WERI-Rb-1 (cell line): ENCODE measurements at regions not wholly inside any gene's neighbourhood (a gene's known extent, or its start where the extent isn't known, plus 50 kb on each side); places are given as distances from the start of the nearest gene placed in this dataset.

Experiments
- DNase-seq: peaks from one replicate; pipeline ENCODE4 v3.0.0-alpha.2; 2020
- H3K27ac ChIP-seq: fragments of 250-450 bp; sonication (Bioruptor Pico); 2 replicates; pipeline ENCODE4 v1.5.1; 2020; ENCODE audit warnings: mild to moderate bottlenecking, moderate library complexity
- H3K27me3 ChIP-seq: fragments of 250-450 bp; sonication (Bioruptor Pico); 2 replicates; pipeline ENCODE4 v1.5.1; 2021; ENCODE audit warnings: mild to moderate bottlenecking, low read depth, moderate library complexity; ENCODE audit not compliant: insufficient read depth, severe bottlenecking
- H3K36me3 ChIP-seq: fragments of 250-450 bp; sonication (Bioruptor Pico); 2 replicates; pipeline ENCODE4 v1.5.1; 2020; ENCODE audit warnings: mild to moderate bottlenecking, moderate library complexity
- H3K4me3 ChIP-seq: 2 replicates; pipeline ENCODE4 v1.5.1; 2011; ENCODE audit warnings: low read depth, mild to moderate bottlenecking, control low read depth, low read length
- H3K9me3 ChIP-seq: fragments of 250-450 bp; sonication (Bioruptor Pico); 2 replicates; pipeline ENCODE4 v1.5.1; 2021; ENCODE audit warnings: mild to moderate bottlenecking, moderate library complexity; ENCODE audit not compliant: severe bottlenecking
- CTCF ChIP-seq: IDR thresholded peaks from 2 replicates; pipeline ENCODE4 v1.5.1; 2011; ENCODE audit warnings: low read depth, mild to moderate bottlenecking, control low read depth, inconsistent platforms, low read length

- H3K27me3 ChIP-seq, result no peaks in the 10 kb centered on the region
- H3K4me3 ChIP-seq, result no peak overlapping the region
- DNase-seq, result no peak
- H3K27ac ChIP-seq, result no peak overlapping the region
- TF ChIP-seq CTCF, result no peak
- no peaks in the 10 kb centered on the region for H3K9me3 ChIP-seq
- H3K36me3 ChIP-seq, result no peaks in the 10 kb centered on the region
These were observed 99.4 kb upstream of the AKIP1 start for GRCh38 chr11:8811571-8811970.

GRCh38 chr11:8812438-8812837, 98.6 kb upstream of the AKIP1 start:
- no peak for DNase-seq
- H3K4me3 ChIP-seq, result no peak overlapping the region
- no peaks in the 10 kb centered on the region for H3K27me3 ChIP-seq
- TF ChIP-seq CTCF, result no peak
- H3K9me3 ChIP-seq, result no peaks in the 10 kb centered on the region
- H3K36me3 ChIP-seq, result no peaks in the 10 kb centered on the region
- no peak overlapping the region for H3K27ac ChIP-seq

- peak; percentile 87 for TF ChIP-seq CTCF
- H3K36me3 ChIP-seq, result no peaks in the 10 kb centered on the region
- H3K4me3 ChIP-seq, result no peak overlapping the region
- DNase-seq, result peak; percentile 90
- no peaks in the 10 kb centered on the region for H3K9me3 ChIP-seq
- peak overlapping the region; percentile 56 for H3K27ac ChIP-seq
- no peaks in the 10 kb centered on the region for H3K27me3 ChIP-seq
These were observed 97.3 kb upstream of the AKIP1 start for GRCh38 chr11:8813658-8814057.

GRCh38 chr11:8814209-8814922, 96.6 kb upstream of the AKIP1 start:
- H3K36me3 ChIP-seq, result no peaks in the 10 kb centered on the region
- no peaks in the 10 kb centered on the region for H3K9me3 ChIP-seq
- H3K27me3 ChIP-seq, result no peaks in the 10 kb centered on the region
- no peak for DNase-seq
- H3K4me3 ChIP-seq, result no peak overlapping the region
- H3K27ac ChIP-seq, result peak overlapping the region; percentile 56
- no peak for TF ChIP-seq CTCF

GRCh38 chr11:8814923-8815240, 96.1 kb upstream of the AKIP1 start:
- no peak for TF ChIP-seq CTCF
- H3K4me3 ChIP-seq, result no peak overlapping the region
- peak overlapping the region; percentile 56; the same call in 1 of the 2 replicates for H3K27ac ChIP-seq
- DNase-seq, result no peak
- H3K36me3 ChIP-seq, result no peaks in the 10 kb centered on the region
- H3K9me3 ChIP-seq, result no peaks in the 10 kb centered on the region
- no peaks in the 10 kb centered on the region for H3K27me3 ChIP-seq

GRCh38 chr11:8818421-8818820, 92.6 kb upstream of the AKIP1 start:
- no peaks in the 10 kb centered on the region for H3K9me3 ChIP-seq
- no peaks in the 10 kb centered on the region for H3K27me3 ChIP-seq
- TF ChIP-seq CTCF, result no peak
- H3K27ac ChIP-seq, result peak overlapping the region; percentile 44
- no peak for DNase-seq
- no peak overlapping the region for H3K4me3 ChIP-seq
- no peaks in the 10 kb centered on the region for H3K36me3 ChIP-seq
